NB4 (cell line): ENCODE measurements at regions not wholly inside any gene's neighbourhood (a gene's known extent, or its start where the extent isn't known, plus 50 kb on each side); places are given as distances from the start of the nearest gene placed in this dataset.

Experiments used
- CTCF ChIP-seq: IDR thresholded peaks from one replicate; pipeline ENCODE4 v1.5.1; 2012; ENCODE audit warnings: low read depth, low read length
- POLR2A ChIP-seq: IDR thresholded peaks from 2 replicates; pipeline ENCODE4 v1.6.1; 2011; ENCODE audit warnings: mild to moderate bottlenecking; ENCODE audit not compliant: insufficient read length; ENCODE audit errors: extremely low read depth

GRCh38 chr20:12913781-12914443, 94.9 kb upstream of the SPTLC3 start:
- no peak for TF ChIP-seq POLR2A
- no peak for TF ChIP-seq CTCF
